HG03280 (cell line): ENCODE measurements at regions not wholly inside any gene's neighbourhood (a gene's known extent, or its start where the extent isn't known, plus 50 kb on each side); places are given as distances from the start of the nearest gene placed in this dataset.
"Not testable (repeated sequence)": the region's sequence is repeated elsewhere in the genome, so short reads cannot be mapped to it uniquely, and the experiment has no call there.

Experiments used
- ATAC-seq: cut with Tn5 transposase; IDR thresholded peaks from one replicate; pipeline ENCODE4 v1.9.1; 2021; ENCODE audit warnings: mild to moderate bottlenecking, moderate library complexity; ENCODE audit not compliant: unreplicated experiment

- ATAC-seq: no peak
These were observed 1338.8 kb upstream of the SEL1L start for GRCh38 chr14:82872494-82872893.

GRCh38 chr14:82878951-82879350, 1345.3 kb upstream of the SEL1L start:
- ATAC-seq: no peak

GRCh38 chr14:82879949-82880535, 1346.4 kb upstream of the SEL1L start:
- no peak for ATAC-seq

DNA sequence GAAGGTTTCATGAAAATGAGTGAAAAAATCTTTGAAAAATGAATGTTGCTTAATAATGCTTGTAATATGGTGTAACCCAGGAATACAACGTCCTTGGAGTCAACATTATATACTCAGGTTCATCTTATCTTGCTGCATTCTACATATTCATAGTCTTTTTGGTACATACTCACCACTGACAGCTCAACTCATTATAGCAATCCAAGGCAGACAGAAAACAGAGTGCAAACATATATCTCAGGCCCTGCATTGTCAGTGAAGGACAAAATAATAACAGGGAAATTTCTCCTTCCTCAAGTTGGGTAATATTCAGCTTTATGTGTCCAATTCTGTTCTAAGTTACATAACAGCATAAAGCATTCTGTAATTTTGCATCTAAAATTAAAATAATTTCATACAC, 1353.0 kb upstream of the SEL1L start:
- ATAC-seq: no peak

DNA sequence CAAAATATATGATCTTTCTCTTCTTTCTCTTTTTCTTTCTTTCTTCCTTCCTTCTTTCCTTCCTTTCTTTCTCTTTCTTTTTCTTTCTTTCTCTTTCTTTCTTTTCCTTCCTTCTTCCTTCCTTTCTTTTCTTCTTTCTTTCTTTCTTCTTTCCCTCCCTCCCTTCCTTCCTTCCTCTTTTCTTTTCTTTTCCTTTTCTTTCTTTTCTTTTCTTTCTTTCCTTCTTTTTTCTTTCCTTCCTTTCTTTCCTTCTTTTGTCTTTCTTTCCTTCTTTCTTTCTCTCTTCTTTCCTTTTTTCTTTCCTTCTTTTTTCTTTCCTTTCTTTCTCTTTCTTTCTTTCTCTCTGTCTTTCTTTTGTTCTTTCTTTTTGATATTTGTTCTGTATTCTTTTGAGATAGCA, 1356.0 kb upstream of the SEL1L start:
- no peak for ATAC-seq

GRCh38 chr14:82896476-82896875, 1362.8 kb upstream of the SEL1L start:
- no peak for ATAC-seq

DNA sequence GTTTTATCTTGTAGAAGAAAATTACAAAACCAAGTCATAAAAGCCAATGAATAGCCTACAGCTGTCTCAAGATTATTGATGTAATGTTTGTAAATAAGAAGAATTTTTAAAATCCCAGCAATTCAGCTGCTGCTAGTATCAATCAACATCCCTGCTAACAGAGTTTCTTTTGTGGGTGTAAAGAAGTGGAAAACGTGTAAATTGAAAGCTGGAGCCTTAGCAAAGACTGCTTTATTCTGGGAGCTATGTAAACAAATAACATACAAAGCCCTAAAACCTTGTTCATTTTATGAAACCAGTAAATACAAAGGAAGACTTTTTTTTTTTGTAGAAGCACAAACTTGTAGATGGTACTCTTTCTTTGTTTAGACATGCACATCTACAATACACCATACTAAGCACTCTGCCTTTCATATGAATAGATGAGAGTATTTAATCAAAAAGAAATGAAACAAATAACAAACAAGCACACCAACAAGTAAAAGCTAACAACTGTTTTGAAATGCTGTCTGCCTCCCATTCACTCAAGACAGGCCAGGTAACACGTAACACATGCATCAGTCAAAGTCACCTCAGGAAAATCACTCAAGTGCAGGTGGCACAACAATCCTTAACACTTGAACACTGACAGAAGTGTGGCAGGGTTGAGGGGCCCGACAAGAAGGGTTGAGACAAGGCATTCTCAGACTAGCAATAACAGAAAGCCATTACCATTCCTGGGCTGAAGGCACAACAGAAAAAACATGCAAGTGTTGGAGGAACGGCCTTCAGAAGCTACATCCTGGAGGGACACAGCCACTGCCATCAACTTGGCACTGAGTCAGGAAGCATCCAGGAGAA, 1364.0 kb upstream of the SEL1L start:
- no peak for ATAC-seq

GRCh38 chr14:82905762-82906161, 1372.1 kb upstream of the SEL1L start:
- no peak for ATAC-seq

DNA sequence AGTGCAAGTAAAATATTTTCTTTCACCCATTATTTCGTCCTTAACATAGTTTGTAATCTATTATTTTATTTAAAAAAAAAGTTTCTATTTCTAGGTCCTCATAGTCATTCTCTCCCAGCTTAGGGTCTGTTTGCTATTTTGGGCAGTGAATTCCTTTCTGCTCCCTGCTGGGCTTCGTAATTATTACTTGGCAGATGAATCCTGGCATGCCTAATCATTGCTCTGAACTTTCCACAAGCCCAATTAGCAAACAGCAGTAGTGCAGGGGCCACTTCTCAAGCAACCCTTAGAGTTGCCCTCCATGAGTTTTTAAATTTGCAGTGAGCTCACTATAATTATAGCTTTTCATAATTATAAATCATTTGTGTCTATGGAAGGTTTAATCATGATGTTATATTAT, 1378.3 kb upstream of the SEL1L start:
- no peak for ATAC-seq

- ATAC-seq: no peak
These were observed 1379.7 kb upstream of the SEL1L start for GRCh38 chr14:82913396-82913795.

GRCh38 chr14:82915381-82915780, 1381.7 kb upstream of the SEL1L start:
- ATAC-seq: no peak

DNA sequence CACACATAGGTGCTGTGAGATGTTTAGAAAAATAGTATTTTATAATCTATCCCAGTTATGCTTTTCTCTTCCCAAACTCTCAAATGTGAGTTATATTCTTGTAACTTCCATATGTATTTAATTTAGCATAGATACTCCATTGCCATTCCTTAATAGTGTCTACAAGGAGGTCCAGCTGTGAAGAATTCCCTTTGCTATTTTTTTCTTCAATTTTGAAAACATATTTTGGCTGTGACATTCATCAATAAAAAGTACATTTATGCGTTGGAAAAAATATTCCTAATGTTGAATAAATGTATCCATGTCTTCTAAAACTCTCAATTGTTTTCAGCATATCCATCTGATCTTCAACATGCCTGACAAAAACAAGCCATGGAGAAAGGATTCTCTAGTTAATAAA, 1402.0 kb upstream of the SEL1L start:
- ATAC-seq: no peak

DNA sequence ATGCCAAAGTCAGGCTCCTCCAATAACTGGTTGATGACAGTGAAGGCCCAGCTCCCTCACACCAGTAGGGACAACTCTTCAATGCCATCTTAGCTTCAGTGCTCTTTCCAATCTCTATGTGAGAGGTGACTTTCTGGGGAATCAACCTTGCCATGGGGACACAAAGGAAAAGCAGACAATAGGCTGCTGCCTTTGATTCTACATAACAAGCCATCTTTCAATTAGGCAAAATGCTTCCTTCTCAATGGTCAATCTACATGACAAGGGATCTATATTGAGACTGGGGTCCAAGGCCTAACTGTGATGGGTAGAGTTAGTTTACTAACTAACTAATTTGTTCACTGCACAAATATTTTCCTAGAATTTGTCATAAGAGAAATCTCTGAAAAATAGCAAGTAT, 1417.5 kb upstream of the SEL1L start:
- no peak for ATAC-seq

DNA sequence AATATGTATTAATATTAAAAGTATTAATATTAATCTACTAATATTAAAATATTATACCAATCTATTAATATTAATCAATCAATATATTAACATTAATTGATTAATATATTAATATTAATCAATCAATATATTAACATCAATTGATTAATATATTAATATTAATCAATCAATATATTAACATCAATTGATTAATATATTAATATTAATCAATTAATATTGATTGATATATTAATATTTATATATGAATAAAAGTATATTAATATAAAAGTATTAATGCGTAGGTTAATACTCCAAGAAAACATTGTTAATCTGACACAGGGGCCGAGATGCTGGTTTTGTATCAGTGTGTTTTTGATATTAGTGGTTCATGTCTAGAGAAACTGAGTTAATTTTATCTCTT, 1430.1 kb upstream of the SEL1L start:
- ATAC-seq: no peak

DNA sequence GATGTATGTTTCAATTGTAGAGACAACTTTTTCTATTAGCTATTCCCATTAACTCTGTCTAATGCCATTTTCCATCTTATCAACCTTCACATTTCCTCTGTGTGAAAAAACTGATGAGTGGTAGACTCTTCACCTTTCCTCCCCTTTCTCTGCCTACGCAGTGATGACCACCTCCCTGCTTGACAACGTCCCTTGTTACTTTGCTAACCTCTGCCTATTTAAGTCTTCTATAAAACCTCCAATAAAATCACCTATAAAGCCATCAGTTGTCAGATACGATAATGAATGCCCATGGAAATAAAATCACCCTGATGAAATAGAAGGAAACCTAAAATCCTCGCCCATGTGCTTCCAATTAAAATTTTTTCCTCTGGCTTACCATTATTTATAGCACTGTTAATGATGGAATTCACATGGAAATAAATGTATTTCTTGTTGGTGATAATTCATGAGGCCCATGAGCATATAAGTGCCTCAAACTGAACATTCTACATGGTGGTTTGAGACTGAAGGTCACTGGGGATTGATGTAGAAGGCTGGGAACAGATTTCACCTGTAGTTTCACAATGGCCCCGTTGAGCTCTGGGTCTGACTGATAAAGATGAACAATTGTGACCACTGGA, 1454.0 kb upstream of the SEL1L start:
- no peak for ATAC-seq

DNA sequence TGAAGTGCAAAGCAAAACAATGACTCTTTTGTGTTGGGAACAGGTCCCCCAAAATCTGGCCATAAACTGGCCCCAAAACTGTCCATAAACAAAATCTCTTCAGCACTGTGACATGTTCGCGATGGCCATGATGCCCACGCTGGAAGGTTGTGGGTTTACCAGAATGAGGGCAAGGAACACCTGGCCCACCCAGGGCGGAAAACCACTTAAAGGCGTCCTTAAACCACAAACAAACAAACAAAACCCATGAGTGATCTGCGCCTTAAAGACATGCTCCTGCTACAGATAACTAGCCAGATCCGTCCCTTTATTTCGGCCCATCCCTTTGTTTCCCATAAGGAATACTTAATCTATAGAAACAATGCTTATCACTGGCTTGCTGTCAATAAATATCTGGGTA, 1460.9 kb upstream of the SEL1L start:
- ATAC-seq: not testable (repeated sequence)

DNA sequence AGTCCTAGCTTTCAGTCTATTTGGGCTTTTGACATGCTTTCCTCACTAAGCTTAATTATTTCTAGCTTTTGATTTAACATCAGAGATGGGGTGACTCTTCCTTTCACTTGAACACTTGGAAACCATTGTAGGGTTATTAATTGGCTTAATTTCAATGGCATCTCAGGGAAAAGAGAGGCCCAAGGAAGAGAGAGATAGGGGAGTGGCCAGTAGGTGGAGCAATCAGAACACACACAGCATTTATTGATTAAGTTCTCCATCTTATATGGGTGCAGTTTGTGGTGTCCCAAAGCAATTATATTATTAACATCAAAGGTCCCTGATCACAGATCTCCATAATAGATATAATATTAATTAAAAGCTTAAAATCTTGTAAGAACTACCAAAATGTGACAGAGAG, 1466.1 kb upstream of the SEL1L start:
- ATAC-seq: no peak

GRCh38 chr14:83004456-83005006, 1470.9 kb upstream of the SEL1L start:
- ATAC-seq: no peak

- ATAC-seq: no peak
These were observed 1472.5 kb upstream of the SEL1L start for GRCh38 chr14:83006121-83006670.

DNA sequence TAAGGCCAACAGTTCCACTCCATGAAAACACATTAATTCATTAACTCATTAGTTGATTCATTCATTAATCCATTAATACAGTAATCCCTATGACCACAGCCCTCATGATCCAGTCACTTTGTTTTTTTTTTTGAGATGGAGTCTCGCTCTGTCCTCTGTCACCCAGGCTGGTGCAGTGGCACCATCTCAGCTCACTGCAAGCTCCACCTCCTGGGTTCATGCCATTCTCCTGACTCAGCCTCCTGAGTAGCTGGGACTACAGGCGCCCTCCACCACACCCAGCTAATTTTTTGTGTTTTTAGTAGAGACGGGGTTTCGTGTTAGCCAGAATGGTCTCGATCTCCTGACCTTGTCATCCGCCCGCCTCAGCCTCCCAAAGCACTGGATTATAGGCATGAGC, 1473.4 kb upstream of the SEL1L start:
- ATAC-seq: not testable (repeated sequence)

- no peak for ATAC-seq
These were observed 1474.1 kb upstream of the SEL1L start for GRCh38 chr14:83007641-83008225.
